HL-60 (cell line): ENCODE measurements at regions not wholly inside any gene's neighbourhood (a gene's known extent, or its start where the extent isn't known, plus 50 kb on each side); places are given as distances from the start of the nearest gene placed in this dataset.

Experiments
- DNase-seq, 2 experiments: peaks; one replicate each; pipeline ENCODE4 v3.0.0-alpha.2; 2010 to 2020; ENCODE audit warnings: low read depth in 1 of 2, low spot score in 1 of 2
- H3K27ac ChIP-seq: fragments of 250-450 bp; sonication (Bioruptor Pico); replicated peaks from 2 replicates; pipeline ENCODE4 v1.5.1; 2020; ENCODE audit warnings: mild to moderate bottlenecking, moderate library complexity
- H3K27me3 ChIP-seq: fragments of 250-450 bp; sonication (Bioruptor Pico); 2 replicates; pipeline ENCODE4 v1.5.1; 2021; ENCODE audit warnings: mild to moderate bottlenecking, moderate library complexity; ENCODE audit not compliant: insufficient read depth, poor library complexity, severe bottlenecking
- H3K4me3 ChIP-seq: replicated peaks from 2 replicates; pipeline ENCODE4 v1.5.1; 2011; ENCODE audit warnings: mild to moderate bottlenecking, control low read depth, low read length; ENCODE audit not compliant: insufficient read depth
- GABPA ChIP-seq: IDR thresholded peaks from 2 replicates; pipeline ENCODE4 v1.6.1; 2012; ENCODE audit warnings: low read depth
- POLR2AphosphoS5 ChIP-seq: IDR thresholded peaks from 2 replicates; pipeline ENCODE4 v1.6.1; 2012; ENCODE audit warnings: low read depth
- SPI1 ChIP-seq: IDR thresholded peaks from 2 replicates; pipeline ENCODE4 v1.6.1; 2012; ENCODE audit warnings: low read depth, mild to moderate bottlenecking, borderline replicate concordance
- TF ChIP-seq, protein P1 (sequence below): IDR thresholded peaks from one replicate; pipeline ENCODE4 v1.5.1; 2011; ENCODE audit warnings: low read length, control low read depth, inconsistent platforms; ENCODE audit not compliant: insufficient read depth
- TF ChIP-seq, protein P2 (sequence below): IDR thresholded peaks from 2 replicates; pipeline ENCODE4 v1.6.1; 2012; ENCODE audit warnings: low read depth; ENCODE audit not compliant: insufficient replicate concordance

DNA sequence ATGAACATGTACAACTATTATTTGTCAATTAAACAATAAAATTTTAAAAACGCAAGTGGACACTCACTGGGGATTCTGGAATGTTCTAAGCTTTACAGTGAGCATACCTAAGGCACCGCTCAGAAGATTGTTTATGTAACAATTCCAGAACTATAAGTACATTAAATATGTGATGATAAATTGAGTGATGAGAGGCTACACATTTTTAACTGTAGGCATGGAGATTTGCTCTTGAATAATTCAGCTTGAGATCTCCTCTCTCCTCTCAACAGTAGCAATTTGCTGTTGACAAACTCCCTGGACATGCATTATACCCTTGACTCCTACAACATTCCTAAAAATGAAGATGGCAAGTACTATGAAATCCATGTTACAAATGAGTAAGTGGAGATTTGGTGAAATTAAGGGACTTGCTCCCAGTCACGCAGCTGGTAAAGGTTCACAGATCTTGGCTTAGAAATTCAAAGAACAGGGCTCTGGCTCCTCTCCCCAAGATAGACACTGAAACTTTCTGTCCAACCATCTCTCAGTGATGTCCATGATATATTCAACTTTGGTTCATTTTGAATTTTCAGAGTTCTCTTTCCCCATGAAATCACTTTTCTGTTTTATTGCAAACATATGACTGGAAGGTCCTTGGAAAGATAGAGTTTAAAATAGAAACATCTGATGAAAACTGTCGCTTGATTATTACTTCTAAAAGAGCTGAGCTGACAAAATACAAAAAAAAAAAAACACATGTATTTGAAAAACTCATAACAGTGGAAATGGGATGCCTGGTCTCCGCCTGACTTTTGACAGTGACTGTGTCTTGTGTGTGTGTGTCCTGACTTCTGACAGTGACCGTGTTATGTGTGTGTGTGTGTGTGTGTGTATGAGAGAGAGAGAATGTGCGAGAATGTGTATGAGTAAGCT lies 488.3 kb downstream of the TNS3 start:
- no peak for TF ChIP-seq POLR2AphosphoS5
- TF ChIP-seq, protein P1, sequence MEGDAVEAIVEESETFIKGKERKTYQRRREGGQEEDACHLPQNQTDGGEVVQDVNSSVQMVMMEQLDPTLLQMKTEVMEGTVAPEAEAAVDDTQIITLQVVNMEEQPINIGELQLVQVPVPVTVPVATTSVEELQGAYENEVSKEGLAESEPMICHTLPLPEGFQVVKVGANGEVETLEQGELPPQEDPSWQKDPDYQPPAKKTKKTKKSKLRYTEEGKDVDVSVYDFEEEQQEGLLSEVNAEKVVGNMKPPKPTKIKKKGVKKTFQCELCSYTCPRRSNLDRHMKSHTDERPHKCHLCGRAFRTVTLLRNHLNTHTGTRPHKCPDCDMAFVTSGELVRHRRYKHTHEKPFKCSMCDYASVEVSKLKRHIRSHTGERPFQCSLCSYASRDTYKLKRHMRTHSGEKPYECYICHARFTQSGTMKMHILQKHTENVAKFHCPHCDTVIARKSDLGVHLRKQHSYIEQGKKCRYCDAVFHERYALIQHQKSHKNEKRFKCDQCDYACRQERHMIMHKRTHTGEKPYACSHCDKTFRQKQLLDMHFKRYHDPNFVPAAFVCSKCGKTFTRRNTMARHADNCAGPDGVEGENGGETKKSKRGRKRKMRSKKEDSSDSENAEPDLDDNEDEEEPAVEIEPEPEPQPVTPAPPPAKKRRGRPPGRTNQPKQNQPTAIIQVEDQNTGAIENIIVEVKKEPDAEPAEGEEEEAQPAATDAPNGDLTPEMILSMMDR, result no peak
- no peak for TF ChIP-seq SPI1
- TF ChIP-seq, protein P2, sequence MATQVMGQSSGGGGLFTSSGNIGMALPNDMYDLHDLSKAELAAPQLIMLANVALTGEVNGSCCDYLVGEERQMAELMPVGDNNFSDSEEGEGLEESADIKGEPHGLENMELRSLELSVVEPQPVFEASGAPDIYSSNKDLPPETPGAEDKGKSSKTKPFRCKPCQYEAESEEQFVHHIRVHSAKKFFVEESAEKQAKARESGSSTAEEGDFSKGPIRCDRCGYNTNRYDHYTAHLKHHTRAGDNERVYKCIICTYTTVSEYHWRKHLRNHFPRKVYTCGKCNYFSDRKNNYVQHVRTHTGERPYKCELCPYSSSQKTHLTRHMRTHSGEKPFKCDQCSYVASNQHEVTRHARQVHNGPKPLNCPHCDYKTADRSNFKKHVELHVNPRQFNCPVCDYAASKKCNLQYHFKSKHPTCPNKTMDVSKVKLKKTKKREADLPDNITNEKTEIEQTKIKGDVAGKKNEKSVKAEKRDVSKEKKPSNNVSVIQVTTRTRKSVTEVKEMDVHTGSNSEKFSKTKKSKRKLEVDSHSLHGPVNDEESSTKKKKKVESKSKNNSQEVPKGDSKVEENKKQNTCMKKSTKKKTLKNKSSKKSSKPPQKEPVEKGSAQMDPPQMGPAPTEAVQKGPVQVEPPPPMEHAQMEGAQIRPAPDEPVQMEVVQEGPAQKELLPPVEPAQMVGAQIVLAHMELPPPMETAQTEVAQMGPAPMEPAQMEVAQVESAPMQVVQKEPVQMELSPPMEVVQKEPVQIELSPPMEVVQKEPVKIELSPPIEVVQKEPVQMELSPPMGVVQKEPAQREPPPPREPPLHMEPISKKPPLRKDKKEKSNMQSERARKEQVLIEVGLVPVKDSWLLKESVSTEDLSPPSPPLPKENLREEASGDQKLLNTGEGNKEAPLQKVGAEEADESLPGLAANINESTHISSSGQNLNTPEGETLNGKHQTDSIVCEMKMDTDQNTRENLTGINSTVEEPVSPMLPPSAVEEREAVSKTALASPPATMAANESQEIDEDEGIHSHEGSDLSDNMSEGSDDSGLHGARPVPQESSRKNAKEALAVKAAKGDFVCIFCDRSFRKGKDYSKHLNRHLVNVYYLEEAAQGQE, result no peak
- TF ChIP-seq GABPA, result no peak

DNA sequence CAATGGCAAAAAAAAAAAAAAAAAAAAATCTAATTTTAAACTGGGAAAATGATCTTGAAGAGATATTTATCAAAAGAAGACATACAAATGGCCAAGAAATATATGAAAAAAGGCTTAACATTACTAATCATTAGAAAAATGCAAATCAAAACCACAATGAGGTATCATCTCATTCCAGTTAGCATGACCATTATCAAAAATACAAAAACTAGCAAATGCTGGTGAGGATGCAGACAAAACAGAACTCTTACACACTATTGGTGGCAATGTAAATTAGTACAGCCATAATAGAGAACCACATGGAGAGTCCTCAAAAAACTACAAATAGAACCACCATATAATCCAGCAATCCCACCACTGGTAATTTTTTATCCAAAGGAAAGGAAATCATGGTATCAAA lies 489.6 kb downstream of the TNS3 start:
- TF ChIP-seq POLR2AphosphoS5 (no peak), GABPA (no peak), SPI1 (no peak)
- TF ChIP-seq, protein P2, result no peak
- TF ChIP-seq, protein P1, result no peak
- Histone ChIP-seq H3K4me3 (no peak overlapping the region), H3K27me3 (no peaks in the 10 kb centered on the region), H3K27ac (no peak overlapping the region)
- no peak for DNase-seq

More for the DNA sequence above, 488.3 kb downstream of the TNS3 start:
- no peak for DNase-seq
- Histone ChIP-seq H3K4me3 (no peak overlapping the region), H3K27ac (no peak overlapping the region), H3K27me3 (no peaks in the 10 kb centered on the region)

DNA sequence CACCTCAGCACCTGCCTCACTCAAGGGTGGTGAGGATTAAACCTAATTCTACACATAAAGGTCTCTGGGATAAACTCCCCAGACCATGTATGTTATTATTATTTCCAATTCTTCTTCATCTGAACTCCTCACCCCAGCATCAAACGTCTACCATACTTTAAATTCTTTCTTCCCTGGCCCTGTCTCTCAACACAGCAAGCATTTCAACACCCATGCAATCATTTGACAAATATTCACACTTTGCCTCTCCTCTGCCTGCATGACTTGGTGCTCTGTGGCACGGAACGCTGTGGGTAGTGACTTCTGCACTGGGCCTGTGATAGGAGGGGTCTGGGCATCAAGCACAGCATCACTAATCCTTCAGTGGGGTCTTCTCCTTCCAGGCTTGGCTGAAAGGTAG lies 490.8 kb downstream of the TNS3 start:
- H3K27me3 ChIP-seq, result no peaks in the 10 kb centered on the region
- no peak overlapping the region for H3K27ac ChIP-seq
- no peak overlapping the region for H3K4me3 ChIP-seq
- no peak for DNase-seq
- TF ChIP-seq POLR2AphosphoS5 (no peak), GABPA (no peak), SPI1 (no peak)
- TF ChIP-seq, protein P1, result no peak
- TF ChIP-seq, protein P2, result no peak
